ENCODE measurements at regions not wholly inside any gene's neighbourhood (a gene's known extent, or its start where the extent isn't known, plus 50 kb on each side); places are given as distances from the start of the nearest gene placed in this dataset.
A peak's percentile ranks its signal among the peaks of the same experiment; 100 is the strongest.

- TF ChIP-seq CTCF (conservative IDR thresholded peaks at IDR 0.05; ENCODE audit: low read depth, low read length), result no peak
- Histone ChIP-seq H3K79me2 (ENCODE audit: insufficient read depth, low read depth) (no peaks in the 10 kb centered on the region), H3K4me2 (no peak overlapping the region), H2AFZ (ENCODE audit: low read depth) (no peak overlapping the region), H3K36me3 (ENCODE audit: insufficient read depth) (no peaks in the 10 kb centered on the region), H3K9ac (no peak overlapping the region), H3K4me3 (IDR thresholded peaks at IDR 0.05; ENCODE audit: insufficient read depth, low read depth, low read length) (no peak overlapping the region), H3K27ac (no peak overlapping the region), H4K20me1 (ENCODE audit: insufficient read depth) (no peaks in the 10 kb centered on the region), H3K27me3 (ENCODE audit: insufficient read depth, low read depth) (peaks cover 16% of the 10 kb centered on the region), H3K4me1 (ENCODE audit: low read depth, poor library complexity, severe bottlenecking) (peaks cover 9% of the 10 kb centered on the region)
Observed at GRCh38 chr3:117011687-117012250, 302.2 kb downstream of the TUSC7 start.

GRCh38 chr3:117016378-117016777, 306.8 kb downstream of the TUSC7 start:
- peaks cover 20% of the 10 kb centered on the region for H3K27me3 ChIP-seq (ENCODE audit: insufficient read depth, low read depth)
- TF ChIP-seq CTCF (conservative IDR thresholded peaks at IDR 0.05; ENCODE audit: low read depth, low read length), result no peak
- no peak overlapping the region for H3K9ac ChIP-seq
- H3K36me3 ChIP-seq (ENCODE audit: insufficient read depth), result no peaks in the 10 kb centered on the region
- H3K4me1 ChIP-seq (ENCODE audit: low read depth, poor library complexity, severe bottlenecking), result peaks cover 24% of the 10 kb centered on the region
- H4K20me1 ChIP-seq (ENCODE audit: insufficient read depth), result no peaks in the 10 kb centered on the region
- H3K79me2 ChIP-seq (ENCODE audit: insufficient read depth, low read depth), result no peaks in the 10 kb centered on the region
- peak overlapping the region; percentile 66; the same call in 1 of the 2 replicates for H3K4me2 ChIP-seq
- no peak overlapping the region for H3K4me3 ChIP-seq (IDR thresholded peaks at IDR 0.05; ENCODE audit: insufficient read depth, low read depth, low read length)
- no peak overlapping the region for H3K27ac ChIP-seq
- H2AFZ ChIP-seq (ENCODE audit: low read depth), result no peak overlapping the region

- no peak overlapping the region for H3K27ac ChIP-seq
- no peak overlapping the region for H3K9ac ChIP-seq
- H3K4me3 ChIP-seq (IDR thresholded peaks at IDR 0.05; ENCODE audit: insufficient read depth, low read depth, low read length), result no peak overlapping the region
- TF ChIP-seq CTCF (conservative IDR thresholded peaks at IDR 0.05; ENCODE audit: low read depth, low read length), result no peak
- H3K4me2 ChIP-seq, result peak overlapping the region; percentile 66
- H3K36me3 ChIP-seq (ENCODE audit: insufficient read depth), result no peaks in the 10 kb centered on the region
- peaks cover 20% of the 10 kb centered on the region for H3K27me3 ChIP-seq (ENCODE audit: insufficient read depth, low read depth)
- no peak overlapping the region for H2AFZ ChIP-seq (ENCODE audit: low read depth)
- H3K4me1 ChIP-seq (ENCODE audit: low read depth, poor library complexity, severe bottlenecking), result peaks cover 24% of the 10 kb centered on the region
- no peaks in the 10 kb centered on the region for H4K20me1 ChIP-seq (ENCODE audit: insufficient read depth)
- H3K79me2 ChIP-seq (ENCODE audit: insufficient read depth, low read depth), result no peaks in the 10 kb centered on the region
Observed at GRCh38 chr3:117017135-117017894, 307.7 kb downstream of the TUSC7 start.

- H4K20me1 ChIP-seq (ENCODE audit: insufficient read depth), result no peaks in the 10 kb centered on the region
- no peaks in the 10 kb centered on the region for H3K36me3 ChIP-seq (ENCODE audit: insufficient read depth)
- no peak for TF ChIP-seq CTCF (conservative IDR thresholded peaks at IDR 0.05; ENCODE audit: low read depth, low read length)
- no peak overlapping the region for H3K27ac ChIP-seq
- peaks cover 20% of the 10 kb centered on the region for H3K27me3 ChIP-seq (ENCODE audit: insufficient read depth, low read depth)
- H3K4me2 ChIP-seq, result no peak overlapping the region; the same call in 1 of the 2 replicates
- H3K4me3 ChIP-seq (IDR thresholded peaks at IDR 0.05; ENCODE audit: insufficient read depth, low read depth, low read length), result no peak overlapping the region
- H3K9ac ChIP-seq, result no peak overlapping the region
- no peaks in the 10 kb centered on the region for H3K79me2 ChIP-seq (ENCODE audit: insufficient read depth, low read depth)
- H2AFZ ChIP-seq (ENCODE audit: low read depth), result no peak overlapping the region
- peaks cover 24% of the 10 kb centered on the region for H3K4me1 ChIP-seq (ENCODE audit: low read depth, poor library complexity, severe bottlenecking)
Observed at GRCh38 chr3:117018655-117019054, 309.1 kb downstream of the TUSC7 start.

Measured in KMS-11 (cell line).